ENCODE measurements at regions not wholly inside any gene's neighbourhood (a gene's known extent, or its start where the extent isn't known, plus 50 kb on each side); places are given as distances from the start of the nearest gene placed in this dataset.

DNA sequence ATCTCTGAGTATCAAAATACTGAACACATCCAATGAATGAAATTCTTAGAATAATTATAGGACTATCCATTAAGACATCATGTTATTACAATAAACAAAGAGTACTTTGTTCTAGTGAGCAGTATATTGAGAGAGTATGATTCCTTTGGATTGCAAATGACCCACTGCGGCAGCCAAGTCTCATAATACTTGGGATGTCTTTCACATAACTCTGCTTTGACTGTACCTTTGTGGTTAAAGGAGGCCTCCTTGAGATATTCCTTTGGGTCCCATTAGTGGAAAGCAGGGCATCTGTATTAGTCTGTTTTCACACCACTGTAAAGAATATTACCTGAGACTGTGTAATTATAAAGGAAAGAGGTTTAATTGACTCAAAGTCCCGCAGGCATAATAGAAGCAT is 593.8 kb downstream of the TRHDE start:
- TF ChIP-seq, protein P1, sequence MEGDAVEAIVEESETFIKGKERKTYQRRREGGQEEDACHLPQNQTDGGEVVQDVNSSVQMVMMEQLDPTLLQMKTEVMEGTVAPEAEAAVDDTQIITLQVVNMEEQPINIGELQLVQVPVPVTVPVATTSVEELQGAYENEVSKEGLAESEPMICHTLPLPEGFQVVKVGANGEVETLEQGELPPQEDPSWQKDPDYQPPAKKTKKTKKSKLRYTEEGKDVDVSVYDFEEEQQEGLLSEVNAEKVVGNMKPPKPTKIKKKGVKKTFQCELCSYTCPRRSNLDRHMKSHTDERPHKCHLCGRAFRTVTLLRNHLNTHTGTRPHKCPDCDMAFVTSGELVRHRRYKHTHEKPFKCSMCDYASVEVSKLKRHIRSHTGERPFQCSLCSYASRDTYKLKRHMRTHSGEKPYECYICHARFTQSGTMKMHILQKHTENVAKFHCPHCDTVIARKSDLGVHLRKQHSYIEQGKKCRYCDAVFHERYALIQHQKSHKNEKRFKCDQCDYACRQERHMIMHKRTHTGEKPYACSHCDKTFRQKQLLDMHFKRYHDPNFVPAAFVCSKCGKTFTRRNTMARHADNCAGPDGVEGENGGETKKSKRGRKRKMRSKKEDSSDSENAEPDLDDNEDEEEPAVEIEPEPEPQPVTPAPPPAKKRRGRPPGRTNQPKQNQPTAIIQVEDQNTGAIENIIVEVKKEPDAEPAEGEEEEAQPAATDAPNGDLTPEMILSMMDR (optimal IDR thresholded peaks at IDR 0.05 in 1 of 3, IDR thresholded peaks at IDR 0.05 in 1 of 3, conservative IDR thresholded peaks at IDR 0.05 in 1 of 3; ENCODE audit: extremely low read depth in 1 of 3, insufficient read depth in 2 of 3, low read length in 3 of 3) = no peak
- no peak for TF ChIP-seq EZH2 (IDR thresholded peaks at IDR 0.05; ENCODE audit: low read length)

Data from keratinocyte (primary cell).